ENCODE measurements at regions not wholly inside any gene's neighbourhood (a gene's known extent, or its start where the extent isn't known, plus 50 kb on each side); places are given as distances from the start of the nearest gene placed in this dataset.

GRCh38 chr20:55353206-55353605 is 652.1 kb downstream of the CBLN4 start:
- no peak for ATAC-seq (ENCODE audit: low read depth)
- H4K20me1 ChIP-seq (ENCODE audit: control insufficient read depth, insufficient read depth, low read length, poor library complexity, severe bottlenecking), result no peaks in the 10 kb centered on the region
- peak; percentile 9 for TF ChIP-seq CTCF (IDR thresholded peaks at IDR 0.05)
- no peak for TF ChIP-seq EZH2 (IDR thresholded peaks at IDR 0.05; ENCODE audit: borderline replicate concordance, insufficient read depth, low read depth, low read length, poor library complexity, severe bottlenecking)
- H3K27ac ChIP-seq (ENCODE audit: low read length in 2 of 2), result no peak overlapping the region
- no peak for DNase-seq
- ChIA-PET CTCF (no interaction called here), POLR2A (no interaction called here)
- Mint-ChIP-seq H3K4me1 (no peaks in the 10 kb centered on the region), H3K4me3 (no peak overlapping the region), H3K27me3 (no peaks in the 10 kb centered on the region), H3K27ac (no peak overlapping the region), H3K9me3 (ENCODE audit: insufficient read depth) (peaks cover 2% of the 10 kb centered on the region)
- no peak overlapping the region for H3K4me2 ChIP-seq (replicated peaks; ENCODE audit: low read depth, low read length, poor library complexity, severe bottlenecking)
- intact Hi-C loops (cut with micrococcal nuclease), result no loop called here
- H3K4me3 ChIP-seq (ENCODE audit: control extremely low read depth in 1 of 5, extremely low read depth in 1 of 5, insufficient read depth in 1 of 5, low read depth in 2 of 5, low read length in 4 of 5), result no peak overlapping the region
- H3K9me3 ChIP-seq (ENCODE audit: control extremely low read depth in 1 of 3, control insufficient read depth in 2 of 3, insufficient read depth in 1 of 3, low read length in 2 of 3), result peaks cover 0 to 4% (median 0%) of the 10 kb centered on the region in 3 donors
- H3K79me2 ChIP-seq (ENCODE audit: control insufficient read depth, insufficient read depth, low read length), result no peaks in the 10 kb centered on the region
- no peak overlapping the region for H3K9ac ChIP-seq (ENCODE audit: low read length)
- H2AFZ ChIP-seq (ENCODE audit: insufficient read depth, low read depth, low read length, poor library complexity, severe bottlenecking), result no peak overlapping the region
- no peaks in the 10 kb centered on the region for H3K36me3 ChIP-seq (replicated peaks in 1 of 2; ENCODE audit: control extremely low read depth in 1 of 2, control insufficient read depth in 1 of 2, extremely low read depth in 1 of 2, insufficient read depth in 2 of 2, low read length in 1 of 2)
- no peaks in the 10 kb centered on the region for H3K27me3 ChIP-seq (replicated peaks in 1 of 4; ENCODE audit: control extremely low read depth in 1 of 4, control insufficient read depth in 3 of 4, insufficient read depth in 4 of 4, low read length in 3 of 4)
- no peaks in the 10 kb centered on the region for H3K4me1 ChIP-seq (ENCODE audit: control insufficient read depth in 2 of 2, insufficient read depth in 2 of 2, low read length in 2 of 2)
- 100% methylated on average over 1 of the region's 1 CpG for WGBS (ENCODE audit: insufficient coverage)

- no peaks in the 10 kb centered on the region for H3K27me3 ChIP-seq (replicated peaks in 1 of 4; ENCODE audit: control extremely low read depth in 1 of 4, control insufficient read depth in 3 of 4, insufficient read depth in 4 of 4, low read length in 3 of 4)
- Mint-ChIP-seq H3K27me3 (no peaks in the 10 kb centered on the region), H3K4me1 (no peaks in the 10 kb centered on the region), H3K4me3 (no peak overlapping the region), H3K27ac (no peak overlapping the region), H3K9me3 (ENCODE audit: insufficient read depth) (peaks cover 2% of the 10 kb centered on the region)
- no peak overlapping the region for H3K4me2 ChIP-seq (replicated peaks; ENCODE audit: low read depth, low read length, poor library complexity, severe bottlenecking)
- ChIA-PET CTCF (no interaction called here), POLR2A (no interaction called here)
- H3K4me3 ChIP-seq (ENCODE audit: control extremely low read depth in 1 of 5, extremely low read depth in 1 of 5, insufficient read depth in 1 of 5, low read depth in 2 of 5, low read length in 4 of 5), result no peak overlapping the region
- TF ChIP-seq CTCF (IDR thresholded peaks at IDR 0.05) (no peak), EZH2 (IDR thresholded peaks at IDR 0.05; ENCODE audit: borderline replicate concordance, insufficient read depth, low read depth, low read length, poor library complexity, severe bottlenecking) (no peak)
- WGBS (ENCODE audit: insufficient coverage), result no CpG with 5 or more reads among the region's 5 CpGs
- H3K27ac ChIP-seq (ENCODE audit: low read length in 2 of 2), result no peak overlapping the region
- no peak overlapping the region for H3K9ac ChIP-seq (ENCODE audit: low read length)
- no peaks in the 10 kb centered on the region for H4K20me1 ChIP-seq (ENCODE audit: control insufficient read depth, insufficient read depth, low read length, poor library complexity, severe bottlenecking)
- H2AFZ ChIP-seq (ENCODE audit: insufficient read depth, low read depth, low read length, poor library complexity, severe bottlenecking), result no peak overlapping the region
- no peaks in the 10 kb centered on the region for H3K36me3 ChIP-seq (replicated peaks in 1 of 2; ENCODE audit: control extremely low read depth in 1 of 2, control insufficient read depth in 1 of 2, extremely low read depth in 1 of 2, insufficient read depth in 2 of 2, low read length in 1 of 2)
- H3K9me3 ChIP-seq (ENCODE audit: control extremely low read depth in 1 of 3, control insufficient read depth in 2 of 3, insufficient read depth in 1 of 3, low read length in 2 of 3), result no peaks in the 10 kb centered on the region
- no peaks in the 10 kb centered on the region for H3K4me1 ChIP-seq (ENCODE audit: control insufficient read depth in 2 of 2, insufficient read depth in 2 of 2, low read length in 2 of 2)
- no peaks in the 10 kb centered on the region for H3K79me2 ChIP-seq (ENCODE audit: control insufficient read depth, insufficient read depth, low read length)
- intact Hi-C loops (cut with micrococcal nuclease), result no loop called here
- no peak for DNase-seq
- ATAC-seq (ENCODE audit: low read depth), result no peak
Measured at GRCh38 chr20:55348223-55348622, 657.1 kb downstream of the CBLN4 start.
